ENCODE measurements at regions not wholly inside any gene's neighbourhood (a gene's known extent, or its start where the extent isn't known, plus 50 kb on each side); places are given as distances from the start of the nearest gene placed in this dataset.
"Not testable (repeated sequence)": the region's sequence is repeated elsewhere in the genome, so short reads cannot be mapped to it uniquely, and the experiment has no call there.

DNA sequence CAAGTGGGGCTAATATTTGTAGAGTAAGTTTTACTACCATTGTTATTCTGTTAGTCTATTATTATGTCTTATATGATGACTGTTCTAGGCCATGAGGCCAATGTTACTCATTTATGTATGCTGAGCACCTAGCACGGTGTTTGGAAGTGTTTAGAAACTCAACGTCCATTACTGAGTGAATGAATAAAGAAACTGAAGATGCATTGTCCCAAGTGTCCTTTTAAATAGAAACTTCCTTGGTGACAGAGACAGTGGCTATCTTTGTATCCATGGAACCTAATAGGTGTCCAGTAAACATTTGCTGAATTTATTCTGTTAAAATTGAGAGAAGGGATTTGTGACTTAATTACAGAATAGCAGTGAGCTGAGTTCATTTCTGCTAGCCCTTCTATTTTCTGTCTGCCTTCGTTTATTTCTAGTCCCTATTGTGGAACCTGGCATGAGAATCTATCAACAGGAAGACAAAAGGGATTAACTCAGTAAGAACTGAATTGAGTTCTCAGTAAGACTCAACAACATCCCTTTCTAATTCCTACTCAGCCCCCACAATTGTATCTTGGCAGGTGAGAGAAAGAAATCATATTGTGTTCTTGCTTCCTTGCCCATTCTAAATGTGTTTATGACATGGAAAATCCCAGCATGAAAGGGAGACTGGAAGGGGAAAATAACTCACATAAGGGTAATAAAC lies 246.6 kb upstream of the LRRC3B start:
- no peak for DNase-seq (ENCODE audit: low spot score)

DNA sequence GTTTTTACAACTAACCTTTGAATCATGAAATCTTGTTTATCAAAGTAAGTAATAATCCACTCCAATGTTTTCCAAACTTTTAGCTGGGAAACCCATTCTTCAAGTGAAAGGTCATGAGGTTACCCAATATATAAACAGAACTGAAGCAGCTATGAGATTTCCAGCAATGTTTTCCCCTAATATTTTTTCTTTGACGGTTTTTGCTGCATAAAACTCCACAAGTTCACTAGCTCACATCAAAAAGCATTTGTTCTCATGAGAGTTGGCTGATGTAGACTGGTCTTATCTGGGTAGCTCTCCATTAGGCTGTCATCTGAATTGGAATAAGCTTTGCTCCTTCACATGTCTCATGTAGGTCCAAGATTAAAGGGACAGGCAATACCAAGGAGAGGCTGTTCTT lies 241.2 kb upstream of the LRRC3B start:
- DNase-seq (ENCODE audit: low spot score): no peak

DNA sequence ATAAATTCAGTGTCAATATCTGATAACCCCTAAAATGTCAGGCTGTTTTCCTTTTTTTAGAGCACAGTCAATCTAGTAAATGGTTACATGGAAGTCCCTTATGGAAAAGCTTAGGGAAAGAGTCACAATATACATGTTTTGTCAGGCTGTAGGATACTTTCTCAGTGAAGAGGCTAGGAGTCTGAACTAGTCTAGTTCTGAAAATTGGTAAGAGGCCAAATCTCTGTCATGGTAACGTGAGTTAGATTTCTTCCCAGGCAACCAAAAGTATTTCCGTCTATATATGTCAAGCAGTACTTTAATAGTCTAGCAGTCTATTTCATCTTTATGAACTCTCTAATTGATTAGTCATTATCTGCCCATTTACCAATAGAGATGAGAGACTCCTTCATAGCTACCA lies 215.9 kb upstream of the LRRC3B start:
- DNase-seq (ENCODE audit: low spot score): no peak

GRCh38 chr3:26418553-26418952 lies 204.0 kb upstream of the LRRC3B start:
- DNase-seq (ENCODE audit: low spot score): no peak

- DNase-seq (ENCODE audit: low spot score): no peak
Observed at GRCh38 chr3:26422415-26422814, 200.2 kb upstream of the LRRC3B start.

GRCh38 chr3:26425076-26425475 lies 197.5 kb upstream of the LRRC3B start:
- no peak for DNase-seq (ENCODE audit: low spot score)

- DNase-seq (ENCODE audit: low spot score): no peak
Observed at GRCh38 chr3:26428992-26429391, 193.6 kb upstream of the LRRC3B start.

DNA sequence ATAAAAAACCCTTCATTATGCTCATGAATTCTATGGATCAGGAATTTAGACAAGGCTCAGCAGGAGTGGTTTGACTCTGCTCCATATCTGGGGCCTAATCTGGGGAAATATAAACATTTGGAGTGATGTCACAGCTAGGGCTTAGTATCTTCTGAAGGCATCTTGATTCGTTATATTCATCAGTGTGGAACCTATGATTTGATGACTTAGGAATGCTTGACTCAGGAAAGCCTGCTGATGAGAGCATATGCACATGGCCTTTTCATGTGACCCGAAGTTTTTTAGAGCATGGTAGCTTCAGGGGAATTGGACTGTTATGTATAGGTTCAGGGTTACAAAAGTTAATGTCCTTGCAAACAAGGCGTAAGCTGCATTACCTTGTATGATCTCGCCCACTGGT lies 184.9 kb upstream of the LRRC3B start:
- DNase-seq (ENCODE audit: low spot score): no peak

GRCh38 chr3:26438325-26438940 lies 184.1 kb upstream of the LRRC3B start:
- no peak for DNase-seq (ENCODE audit: low spot score)

DNA sequence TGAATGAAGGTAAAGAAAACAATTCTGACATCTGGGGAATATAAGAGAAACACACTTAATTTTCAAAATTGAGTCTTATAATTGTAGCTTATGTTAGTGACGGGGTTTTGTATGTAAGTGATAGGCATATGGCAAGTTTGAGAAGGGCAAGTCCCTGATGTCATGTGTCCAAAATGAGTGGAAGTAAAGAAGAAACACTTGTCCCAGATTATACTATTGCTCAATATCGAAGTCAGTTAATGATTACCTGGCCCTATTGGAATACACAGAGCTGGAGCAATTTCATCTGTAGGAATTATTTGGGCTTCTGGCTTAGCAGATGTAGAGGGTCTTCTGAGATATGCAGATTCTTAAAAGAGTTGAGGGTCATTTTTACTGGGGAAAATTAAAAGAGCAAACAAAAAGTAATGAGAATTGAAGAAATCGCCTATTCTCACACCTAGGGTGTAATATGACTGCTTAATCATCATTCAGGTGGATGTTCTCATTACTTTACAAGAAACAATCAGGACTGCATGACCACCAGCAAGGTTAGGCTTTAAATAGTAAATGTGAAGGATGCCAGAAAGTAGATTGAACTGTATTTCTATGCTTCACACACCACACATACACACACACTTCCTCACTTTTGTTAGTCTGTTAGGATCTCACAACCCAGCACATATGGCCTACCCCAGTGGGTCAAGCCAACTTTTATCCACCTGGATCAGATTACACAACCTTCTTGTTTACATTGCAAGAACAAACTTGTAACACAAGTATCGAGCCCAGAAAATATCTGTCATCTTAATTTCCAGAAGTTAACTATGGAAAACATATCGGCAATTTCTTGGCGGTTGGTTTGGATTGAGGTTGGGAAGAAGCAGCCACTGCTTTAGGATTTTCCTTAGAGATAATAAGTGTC lies 183.3 kb upstream of the LRRC3B start:
- no peak for DNase-seq (ENCODE audit: low spot score)

- DNase-seq (ENCODE audit: low spot score): no peak
Observed at GRCh38 chr3:26449996-26450395, 172.6 kb upstream of the LRRC3B start.

GRCh38 chr3:26452363-26452762 lies 170.2 kb upstream of the LRRC3B start:
- no peak for DNase-seq (ENCODE audit: low spot score)

GRCh38 chr3:26460985-26461384 lies 161.6 kb upstream of the LRRC3B start:
- DNase-seq (ENCODE audit: low spot score): no peak

- DNase-seq (ENCODE audit: low spot score): no peak
Observed at GRCh38 chr3:26472345-26472744, 150.2 kb upstream of the LRRC3B start.

- no peak for DNase-seq (ENCODE audit: low spot score)
Observed at GRCh38 chr3:26474706-26475105, 147.9 kb upstream of the LRRC3B start.

DNA sequence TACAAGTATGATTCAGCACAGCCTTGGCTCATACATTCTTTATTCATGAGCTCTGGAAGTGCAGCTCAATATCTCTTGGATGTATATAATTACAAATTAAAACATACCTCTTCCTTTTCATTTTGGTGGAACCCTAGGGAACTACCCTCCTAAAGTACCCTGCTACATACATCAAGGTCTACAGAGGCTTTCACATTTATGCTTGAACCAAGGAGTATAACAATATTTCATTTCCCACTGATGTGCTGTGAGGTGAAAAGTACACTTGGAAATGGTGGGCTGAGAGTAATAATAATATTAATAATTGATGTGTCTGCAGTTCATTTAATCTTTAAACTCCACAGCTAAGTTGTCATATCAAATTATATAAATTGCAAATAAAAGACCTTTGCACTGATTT lies 142.2 kb upstream of the LRRC3B start:
- no peak for DNase-seq (ENCODE audit: low spot score)

- no peak for DNase-seq (ENCODE audit: low spot score)
Observed at GRCh38 chr3:26484140-26484539, 138.4 kb upstream of the LRRC3B start.

- DNase-seq (ENCODE audit: low spot score): no peak
Observed at GRCh38 chr3:26498271-26498670, 124.3 kb upstream of the LRRC3B start.

GRCh38 chr3:26505399-26505798 lies 117.2 kb upstream of the LRRC3B start:
- no peak for DNase-seq (ENCODE audit: low spot score)

GRCh38 chr3:26514445-26515029 lies 108.0 kb upstream of the LRRC3B start:
- not testable (repeated sequence) for DNase-seq (ENCODE audit: low spot score)

DNA sequence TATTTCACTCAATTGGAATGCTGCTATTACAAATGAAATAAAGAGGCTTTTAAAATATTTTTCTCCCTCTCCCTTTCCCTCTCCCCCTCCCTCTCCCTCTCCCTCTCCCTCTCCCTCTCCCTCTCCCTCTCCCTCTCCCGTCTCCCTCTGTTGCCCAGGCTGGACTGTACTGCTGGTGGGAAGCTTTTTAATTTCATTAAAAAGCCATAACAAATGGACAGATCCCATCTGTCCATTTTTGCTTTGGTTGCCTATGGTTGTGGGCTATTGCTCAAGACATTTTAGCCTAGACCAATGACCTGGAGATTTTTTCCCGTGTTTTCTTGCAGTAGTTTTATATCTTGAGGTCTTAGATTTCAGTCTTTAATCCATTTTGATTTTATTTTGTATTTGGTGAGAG lies 107.2 kb upstream of the LRRC3B start:
- DNase-seq (ENCODE audit: low spot score): no peak

GRCh38 chr3:26521261-26521660 lies 101.3 kb upstream of the LRRC3B start:
- no peak for DNase-seq (ENCODE audit: low spot score)

DNA sequence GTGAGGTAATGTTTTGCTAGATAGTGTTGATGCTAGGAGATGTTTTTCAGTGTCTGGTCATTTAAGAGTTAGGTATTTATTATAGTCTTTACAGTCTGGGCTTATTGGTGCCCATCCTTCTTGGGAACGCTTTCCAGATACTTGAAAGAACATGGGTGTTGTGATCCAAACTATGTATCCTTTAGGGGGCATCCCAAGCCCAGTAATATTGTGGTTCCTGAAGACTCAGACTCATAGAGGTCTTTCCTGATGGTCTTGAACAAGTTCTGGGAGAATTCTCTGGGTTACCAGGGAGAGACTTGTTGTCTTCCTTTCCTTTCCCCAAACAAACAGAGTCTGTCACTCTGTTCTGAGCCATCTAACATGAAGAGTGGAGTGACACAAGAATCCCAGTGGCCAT lies 99.7 kb upstream of the LRRC3B start:
- no peak for DNase-seq (ENCODE audit: low spot score)
